Left ventricle myocardium superior (tissue), 1 donor: ENCODE measurements at regions not wholly inside any gene's neighbourhood (a gene's known extent, or its start where the extent isn't known, plus 50 kb on each side); places are given as distances from the start of the nearest gene placed in this dataset.
A peak's percentile ranks its signal among the peaks of the same experiment; 100 is the strongest.

Experiments
- ATAC-seq: fragments of 200-7000 bp; cut with Tn5 transposase; one replicate; pipeline ENCODE4 v1.9.1; 2020; ENCODE audit warnings: mild to moderate bottlenecking, moderate library complexity
- DNase-seq: peaks from one replicate; pipeline ENCODE4 v3.0.0-alpha.2; 2020
- intact Hi-C: fragments of 100-400 bp; cut with micrococcal nuclease; formaldehyde crosslinking; loops from one replicate; pipeline ENCODE4 v1.11.0; 2022
- donor health status: DM: no; HTN: yes; CAD: no; lungs with severe emphysema.

- intact Hi-C loops = no loop called here
- DNase-seq = no peak
- ATAC-seq = no peak
Measured at GRCh38 chr14:89012282-89013097, 188.0 kb downstream of the TTC8 start.

GRCh38 chr14:89013098-89013504, 188.7 kb downstream of the TTC8 start:
- no peak for ATAC-seq
- intact Hi-C loops = no loop called here
- DNase-seq = no peak

GRCh38 chr14:89013698-89014568, 189.5 kb downstream of the TTC8 start:
- ATAC-seq (no peak), DNase-seq (no peak)
- intact Hi-C loops = no loop called here

GRCh38 chr14:89014569-89014850, 190.1 kb downstream of the TTC8 start:
- ATAC-seq (no peak), DNase-seq (no peak)
- intact Hi-C loops = no loop called here

GRCh38 chr14:89015016-89015415, 190.6 kb downstream of the TTC8 start:
- DNase-seq = no peak
- intact Hi-C loops = no loop called here
- no peak for ATAC-seq

GRCh38 chr14:89017417-89017816, 193.0 kb downstream of the TTC8 start:
- no peak for DNase-seq
- no peak for ATAC-seq
- intact Hi-C loops = no loop called here

- ATAC-seq (no peak), DNase-seq (no peak)
- intact Hi-C loops = no loop called here
Measured at GRCh38 chr14:89022274-89022673, 197.8 kb downstream of the TTC8 start.

- intact Hi-C loops = no loop called here
- DNase-seq = peak; percentile 33
- no peak for ATAC-seq
Measured at GRCh38 chr14:89024691-89025090, 200.2 kb downstream of the TTC8 start.

- DNase-seq = peak; percentile 32
- ATAC-seq = peak; percentile 50
- intact Hi-C loops = no loop called here
Measured at GRCh38 chr14:89025561-89026236, 201.2 kb downstream of the TTC8 start.

GRCh38 chr14:89027097-89027740, 202.8 kb downstream of the TTC8 start:
- intact Hi-C loops = no loop called here
- DNase-seq (peak; percentile 69), ATAC-seq (peak; percentile 94)

- intact Hi-C loops = no loop called here
- ATAC-seq = no peak
- no peak for DNase-seq
Measured at GRCh38 chr14:89028462-89029134, 204.1 kb downstream of the TTC8 start.

- ATAC-seq (no peak), DNase-seq (no peak)
- intact Hi-C loops = no loop called here
Measured at GRCh38 chr14:89029961-89030694, 205.7 kb downstream of the TTC8 start.

GRCh38 chr14:89030921-89031320, 206.5 kb downstream of the TTC8 start:
- no peak for ATAC-seq
- intact Hi-C loops = no loop called here
- no peak for DNase-seq

GRCh38 chr14:89032086-89032649, 207.7 kb downstream of the TTC8 start:
- intact Hi-C loops = no loop called here
- ATAC-seq (no peak), DNase-seq (no peak)

- ATAC-seq (no peak), DNase-seq (no peak)
- intact Hi-C loops = no loop called here
Measured at GRCh38 chr14:89033756-89034155, 209.3 kb downstream of the TTC8 start.

GRCh38 chr14:89036371-89036770, 211.9 kb downstream of the TTC8 start:
- intact Hi-C loops = loop anchor here (5.0 kb wide), 1 partner anchor 881 kb away; no protein-coding TSS in a partner anchor
- ATAC-seq (no peak), DNase-seq (no peak)

- intact Hi-C loops = loop anchor here (5.0 kb wide), 1 partner anchor 880 kb away; no protein-coding TSS in a partner anchor
- no peak for DNase-seq
- ATAC-seq = no peak
Measured at GRCh38 chr14:89037065-89037464, 212.6 kb downstream of the TTC8 start.

- intact Hi-C loops = loop anchor here (5.0 kb wide), 1 partner anchor 862 kb away; no protein-coding TSS in a partner anchor
- ATAC-seq (no peak), DNase-seq (no peak)
Measured at GRCh38 chr14:89040080-89040459, 215.6 kb downstream of the TTC8 start.
